ENCODE measurements at regions not wholly inside any gene's neighbourhood (a gene's known extent, or its start where the extent isn't known, plus 50 kb on each side); places are given as distances from the start of the nearest gene placed in this dataset.

- Mint-ChIP-seq H3K4me1 (no peaks in the 10 kb centered on the region), H3K4me3 (no peak overlapping the region), H3K9me3 (peaks cover 9 to 23% (median 15%) of the 10 kb centered on the region in 7 donors), H3K27me3 (ENCODE audit: low read depth in 3 of 3) (peaks cover 0 to 3% (median 0%) of the 10 kb centered on the region in 3 donors), H3K36me3 (no peaks in the 10 kb centered on the region), H3K27ac (no peak overlapping the region)
- no peaks in the 10 kb centered on the region for H3K79me2 ChIP-seq (ENCODE audit: insufficient read depth, low read length)
- intact Hi-C loops (cut with micrococcal nuclease): no loop called here
- no peaks in the 10 kb centered on the region for H3K4me1 ChIP-seq (ENCODE audit: control insufficient read depth in 1 of 2, insufficient read depth in 2 of 2, low read length in 2 of 2)
- H3K4me2 ChIP-seq (replicated peaks; ENCODE audit: extremely low read depth, low read length, poor library complexity, severe bottlenecking): no peak overlapping the region
- H3K9me3 ChIP-seq (replicated peaks in 1 of 2; ENCODE audit: control insufficient read depth in 1 of 2, insufficient read depth in 1 of 2, low read length in 2 of 2): peaks cover 22 to 25% of the 10 kb centered on the region in 2 donors
- no peaks in the 10 kb centered on the region for H4K20me1 ChIP-seq (ENCODE audit: insufficient read depth, low read length)
- no peak overlapping the region for H3K27ac ChIP-seq (ENCODE audit: low read depth in 1 of 2, low read length in 2 of 2)
- no peak overlapping the region for H3K4me3 ChIP-seq (replicated peaks in 1 of 3; ENCODE audit: low read depth in 2 of 3, low read length in 3 of 3)
- WGBS (ENCODE audit: insufficient coverage): 73% methylated on average over 4 of the region's 5 CpGs
- no peak for DNase-seq
- no peak overlapping the region for H3K9ac ChIP-seq (ENCODE audit: insufficient read depth, low read length, poor library complexity, severe bottlenecking)
- no peak overlapping the region for H2AFZ ChIP-seq (ENCODE audit: insufficient read depth, low read depth, low read length, poor library complexity, severe bottlenecking)
- H3K36me3 ChIP-seq (replicated peaks in 1 of 2; ENCODE audit: control insufficient read depth in 1 of 2, insufficient read depth in 2 of 2, low read length in 2 of 2): no peaks in the 10 kb centered on the region
- no peak for TF ChIP-seq CTCF (IDR thresholded peaks at IDR 0.05)
- H3K27me3 ChIP-seq (ENCODE audit: control insufficient read depth in 2 of 2, insufficient read depth in 2 of 2, low read length in 2 of 2): no peaks in the 10 kb centered on the region
These were observed 105.5 kb upstream of the NPSR1 start for GRCh38 chr7:34552502-34552901.

- H3K79me2 ChIP-seq (ENCODE audit: insufficient read depth, low read length): no peaks in the 10 kb centered on the region
- no peak overlapping the region for H2AFZ ChIP-seq (ENCODE audit: insufficient read depth, low read depth, low read length, poor library complexity, severe bottlenecking)
- WGBS (ENCODE audit: insufficient coverage): no CpG with 5 or more reads among the region's 4 CpGs
- no peaks in the 10 kb centered on the region for H3K4me1 ChIP-seq (ENCODE audit: control insufficient read depth in 1 of 2, insufficient read depth in 2 of 2, low read length in 2 of 2)
- no peak overlapping the region for H3K4me3 ChIP-seq (replicated peaks in 1 of 3; ENCODE audit: low read depth in 2 of 3, low read length in 3 of 3)
- H3K36me3 ChIP-seq (replicated peaks in 1 of 2; ENCODE audit: control insufficient read depth in 1 of 2, insufficient read depth in 2 of 2, low read length in 2 of 2): no peaks in the 10 kb centered on the region
- no peaks in the 10 kb centered on the region for H3K27me3 ChIP-seq (ENCODE audit: control insufficient read depth in 2 of 2, insufficient read depth in 2 of 2, low read length in 2 of 2)
- intact Hi-C loops (cut with micrococcal nuclease): no loop called here
- Mint-ChIP-seq H3K9me3 (peaks cover 3 to 14% (median 11%) of the 10 kb centered on the region in 7 donors), H3K27me3 (ENCODE audit: low read depth in 3 of 3) (peaks cover 0 to 2% (median 0%) of the 10 kb centered on the region in 3 donors), H3K4me3 (no peak overlapping the region), H3K36me3 (no peaks in the 10 kb centered on the region), H3K4me1 (no peaks in the 10 kb centered on the region), H3K27ac (no peak overlapping the region)
- TF ChIP-seq CTCF (IDR thresholded peaks at IDR 0.05): no peak
- peaks cover 4 to 12% of the 10 kb centered on the region in 2 donors for H3K9me3 ChIP-seq (replicated peaks in 1 of 2; ENCODE audit: control insufficient read depth in 1 of 2, insufficient read depth in 1 of 2, low read length in 2 of 2)
- no peaks in the 10 kb centered on the region for H4K20me1 ChIP-seq (ENCODE audit: insufficient read depth, low read length)
- no peak for DNase-seq
- no peak overlapping the region for H3K9ac ChIP-seq (ENCODE audit: insufficient read depth, low read length, poor library complexity, severe bottlenecking)
- H3K4me2 ChIP-seq (replicated peaks; ENCODE audit: extremely low read depth, low read length, poor library complexity, severe bottlenecking): no peak overlapping the region
- H3K27ac ChIP-seq (ENCODE audit: low read depth in 1 of 2, low read length in 2 of 2): no peak overlapping the region
These were observed 100.0 kb upstream of the NPSR1 start for GRCh38 chr7:34558022-34558421.
